Hematopoietic multipotent progenitor cell treated with erythropoietin and hydrocortisone succinate and interleukin-3 and kit ligand, for 17 days (in vitro differentiated cells): ENCODE measurements at regions not wholly inside any gene's neighbourhood (a gene's known extent, or its start where the extent isn't known, plus 50 kb on each side); places are given as distances from the start of the nearest gene placed in this dataset.
"Not testable (repeated sequence)": the region's sequence is repeated elsewhere in the genome, so short reads cannot be mapped to it uniquely, and the experiment has no call there.

Experiments used
- DNase-seq: peaks from one replicate; pipeline ENCODE4 v3.0.0-alpha.2; 2015; ENCODE audit warnings: low spot score

DNA sequence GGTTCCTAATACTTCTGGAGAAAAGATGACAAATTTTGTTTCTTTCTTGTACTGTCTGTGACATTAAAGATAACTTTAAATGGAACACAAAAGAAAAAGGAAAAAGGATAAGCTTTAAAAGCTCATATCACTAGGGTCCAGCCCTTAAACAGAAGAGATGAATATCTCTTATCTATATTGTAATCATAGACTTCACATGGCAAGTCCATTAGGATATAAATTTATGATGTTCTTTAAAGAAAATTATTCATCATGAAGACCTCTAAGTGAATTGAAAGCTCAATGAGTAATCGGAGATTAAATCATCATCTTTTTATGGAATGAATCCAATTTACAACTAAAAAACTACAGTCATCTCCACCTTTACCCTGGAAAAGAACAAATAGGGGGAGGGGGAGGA is 111.6 kb upstream of the SATB2 start:
- no peak for DNase-seq

DNA sequence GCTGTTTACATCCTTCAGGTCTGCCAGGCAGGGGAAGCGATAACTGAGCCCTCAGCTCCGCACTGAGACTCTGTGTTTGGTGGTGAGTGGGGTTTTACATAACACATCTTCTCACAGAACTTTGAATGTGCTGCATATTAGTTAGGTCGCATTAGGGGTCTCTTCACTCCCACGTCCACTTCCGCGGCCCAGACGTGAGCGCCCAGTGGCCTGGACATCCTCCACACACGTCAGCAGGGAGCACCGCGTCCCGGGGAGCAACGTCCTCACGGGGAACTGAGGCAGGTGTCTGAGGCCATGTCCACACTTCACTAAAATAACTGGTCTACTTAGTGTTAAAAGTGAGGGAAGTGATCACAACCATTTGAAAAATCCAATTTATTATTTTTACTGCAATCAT is 100.4 kb upstream of the SATB2 start:
- no peak for DNase-seq

DNA sequence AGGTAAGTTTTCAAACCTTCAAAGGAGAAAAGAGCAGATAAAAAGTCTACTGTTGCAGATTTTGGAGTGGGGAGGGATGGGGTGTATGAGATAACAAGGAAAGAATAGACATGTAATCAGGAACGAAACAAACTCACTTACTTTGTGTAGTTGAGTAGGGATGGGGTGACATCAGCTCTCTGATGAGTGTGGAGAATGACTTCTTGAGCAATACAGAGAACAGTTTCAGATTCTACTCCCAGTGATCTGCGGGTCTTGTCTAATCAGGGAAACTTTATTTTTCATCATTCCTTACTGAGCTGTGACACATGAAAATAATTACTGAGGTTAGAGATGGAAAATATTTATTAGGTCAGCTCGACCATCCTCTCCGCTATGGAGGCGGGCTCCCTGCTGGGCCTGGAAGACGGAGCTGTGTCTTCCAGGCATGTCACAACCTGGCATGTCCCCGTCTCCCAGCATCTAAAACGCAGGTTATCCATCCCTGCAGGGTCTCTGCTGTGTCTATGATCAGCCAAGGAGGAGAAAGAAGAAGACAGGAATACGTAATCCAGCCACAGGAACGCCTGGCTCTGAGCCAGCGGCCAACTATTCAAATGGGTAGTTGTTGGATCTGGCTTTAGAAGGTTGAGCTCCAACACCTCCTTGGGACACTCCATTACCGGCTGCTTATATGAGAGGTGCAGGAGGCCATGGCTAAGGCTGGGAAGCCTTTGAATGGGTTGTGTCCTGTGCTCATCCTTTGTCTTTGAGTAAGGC is 99.0 kb upstream of the SATB2 start:
- DNase-seq, result no peak

DNA sequence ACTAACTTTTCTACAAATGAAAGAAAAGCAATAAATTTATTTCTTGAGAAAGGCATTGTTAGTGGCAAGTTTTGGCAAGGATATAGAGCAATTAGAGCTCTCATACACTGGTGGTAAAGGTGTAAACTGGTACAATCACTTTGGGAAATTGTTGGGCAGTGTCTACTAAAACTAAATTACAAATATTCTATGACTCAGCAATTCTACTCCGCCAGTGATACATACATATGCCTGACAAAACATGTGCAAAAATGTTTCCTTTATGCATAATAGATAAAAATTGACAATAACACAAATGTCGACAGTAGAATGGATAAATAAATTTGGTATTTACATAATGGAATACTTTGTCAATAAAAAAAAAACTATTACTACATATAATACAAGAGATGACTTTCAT is 96.3 kb upstream of the SATB2 start:
- DNase-seq, result no peak

DNA sequence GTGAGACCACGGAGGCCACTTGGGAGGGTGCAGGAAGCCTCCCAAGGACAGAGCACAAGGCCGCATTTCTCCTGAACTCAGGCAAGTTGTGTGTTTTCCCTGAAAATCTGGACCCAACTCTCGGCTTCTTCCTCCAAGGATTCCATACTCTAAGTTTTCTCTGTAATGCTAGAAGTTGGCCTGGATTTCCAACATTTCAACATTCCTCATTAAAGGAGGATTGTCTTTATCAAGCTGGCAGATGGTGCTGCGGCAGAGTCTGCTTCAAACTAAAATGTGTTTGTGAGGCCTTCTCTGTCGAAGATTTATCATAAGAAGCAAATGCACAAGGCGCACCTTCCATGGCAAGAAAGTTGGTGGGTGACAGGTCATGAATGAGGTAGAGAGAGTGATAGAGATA is 94.4 kb upstream of the SATB2 start:
- DNase-seq, result no peak

DNA sequence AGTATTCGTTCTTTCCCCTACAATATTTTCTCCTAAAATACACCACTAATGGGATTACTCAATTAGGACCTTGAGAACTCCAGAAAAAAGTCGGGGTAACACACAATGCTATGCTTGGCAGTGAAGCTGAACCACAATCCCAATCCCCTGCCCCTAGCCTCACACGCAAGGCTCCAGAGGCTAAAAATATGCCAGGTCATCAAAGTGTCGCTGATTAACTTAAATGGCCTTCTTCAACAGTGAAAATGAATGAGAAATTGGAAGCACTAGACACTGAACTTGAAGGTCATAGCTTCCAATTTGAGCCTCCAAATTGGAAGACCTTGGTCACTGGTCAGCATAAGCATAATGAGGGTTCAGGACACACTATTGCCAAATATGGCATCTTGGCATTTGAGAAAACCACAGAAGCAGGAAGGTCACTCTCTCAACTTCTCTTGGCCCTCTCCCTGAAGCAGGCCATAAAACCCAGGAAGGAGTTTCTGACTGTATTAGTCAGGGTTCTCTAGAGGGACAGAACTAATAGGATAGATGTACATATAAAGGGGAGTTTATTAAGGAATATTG is 86.0 kb upstream of the SATB2 start:
- DNase-seq, result no peak

DNA sequence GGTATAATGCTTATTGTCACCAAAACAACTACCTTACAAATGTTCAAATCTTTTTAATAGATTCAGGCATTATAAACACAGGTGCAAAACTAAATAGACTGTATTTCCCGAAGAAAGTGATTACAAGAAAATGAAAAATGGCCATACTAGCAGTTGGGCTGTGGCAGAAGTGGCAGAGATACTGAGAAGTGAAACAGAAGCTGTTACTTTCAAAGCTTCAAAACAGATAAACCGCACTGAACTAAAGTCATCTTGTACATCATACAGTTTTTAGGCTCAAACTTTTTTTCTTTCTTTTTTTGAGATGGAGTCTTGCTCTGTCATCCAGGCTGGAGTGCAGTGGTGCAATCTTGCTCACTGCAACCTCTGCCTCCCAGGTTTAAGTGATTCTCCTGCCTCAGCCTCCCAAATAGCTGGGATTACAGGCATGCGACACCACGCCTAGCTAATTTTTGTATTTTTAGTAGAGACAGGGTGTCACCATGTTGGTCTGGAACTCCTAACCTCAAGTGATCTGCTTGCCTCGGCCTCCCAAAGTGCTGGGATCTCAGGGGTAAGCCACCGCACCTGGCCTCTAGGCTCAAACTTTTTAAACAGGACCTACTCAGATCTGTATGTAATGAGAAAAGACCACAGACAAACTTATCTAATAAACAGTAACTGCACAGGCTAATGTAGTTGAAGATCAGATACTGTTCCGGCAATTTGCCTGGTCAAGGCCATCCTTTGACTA is 77.9 kb upstream of the SATB2 start:
- DNase-seq, result no peak

DNA sequence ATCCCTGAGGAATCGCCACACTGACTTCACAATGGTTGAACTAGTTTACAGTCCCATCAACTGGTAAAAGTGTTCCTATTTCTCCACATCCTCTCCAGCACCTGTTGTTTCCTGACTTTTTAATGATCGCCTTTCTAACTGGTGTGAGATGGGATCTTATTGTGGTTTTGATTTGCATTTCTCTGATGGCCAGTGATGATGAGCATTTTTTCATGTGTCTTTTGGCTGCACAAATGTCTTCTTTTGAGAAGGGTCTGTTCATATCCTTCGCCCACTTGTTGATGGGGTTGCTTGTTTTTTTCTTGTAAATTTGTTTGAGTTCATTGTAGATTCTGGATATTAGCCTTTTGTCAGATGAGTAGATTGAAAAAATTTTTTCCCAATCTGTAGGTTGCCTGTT is 76.1 kb upstream of the SATB2 start:
- DNase-seq, result not testable (repeated sequence)

DNA sequence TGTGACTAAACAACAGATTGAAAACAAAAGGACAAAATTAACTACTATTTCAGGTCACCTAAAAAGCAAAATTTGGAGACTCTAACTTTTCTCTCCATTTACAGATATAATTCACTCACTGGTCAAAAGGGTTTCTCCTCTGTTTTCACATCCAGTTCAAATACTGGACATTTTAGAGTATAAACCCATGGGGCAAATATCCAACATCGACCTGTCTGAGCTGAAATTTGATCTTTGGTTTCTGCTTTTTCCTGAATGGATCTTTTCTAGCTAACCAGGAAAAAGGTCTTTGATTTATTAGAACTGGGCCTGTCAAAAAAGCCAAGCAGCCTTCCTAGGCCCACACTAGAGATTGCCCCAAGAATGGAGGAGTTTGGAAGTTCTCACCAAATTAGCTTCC is 69.3 kb upstream of the SATB2 start:
- DNase-seq, result no peak

DNA sequence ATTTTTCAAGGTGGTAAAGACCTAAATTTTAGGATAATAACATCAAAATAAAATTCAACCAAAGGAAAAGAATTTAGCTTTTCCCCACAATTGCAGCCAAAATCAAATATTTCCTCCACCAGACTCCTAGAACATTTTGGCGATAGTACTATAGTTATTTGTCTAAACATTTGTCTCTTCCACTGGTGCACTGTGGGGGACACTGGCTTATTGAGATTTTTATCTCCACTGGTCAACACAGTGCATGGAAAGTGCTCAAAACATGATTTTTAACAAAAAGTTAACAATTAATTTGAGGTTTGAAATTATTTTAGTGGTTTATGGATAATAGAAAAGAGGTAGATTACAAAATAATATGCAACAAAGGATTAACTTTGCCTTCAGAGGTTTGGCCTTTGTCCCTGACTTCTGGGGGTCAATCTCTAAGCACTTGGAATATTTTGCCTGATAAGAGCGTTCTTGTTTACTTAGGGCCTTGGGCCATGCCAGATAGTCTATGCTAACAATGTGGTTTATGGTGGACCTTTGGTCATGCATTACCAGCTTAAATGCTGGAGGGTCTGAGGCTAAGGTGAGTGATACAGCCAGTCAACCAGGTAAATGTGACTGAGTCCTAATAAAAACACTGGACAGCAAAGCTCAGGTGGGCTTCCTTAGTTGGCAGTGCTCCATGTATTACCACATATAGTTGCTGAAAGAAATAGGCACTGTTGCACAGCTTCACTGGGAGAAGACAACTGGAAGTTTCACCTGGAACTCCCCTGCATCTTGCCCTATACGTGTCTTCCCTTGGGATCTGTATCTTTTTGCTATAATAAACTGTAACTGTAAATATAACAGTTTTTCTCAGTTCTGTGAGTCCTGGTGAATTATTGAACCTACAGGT is 67.2 kb upstream of the SATB2 start:
- no peak for DNase-seq

DNA sequence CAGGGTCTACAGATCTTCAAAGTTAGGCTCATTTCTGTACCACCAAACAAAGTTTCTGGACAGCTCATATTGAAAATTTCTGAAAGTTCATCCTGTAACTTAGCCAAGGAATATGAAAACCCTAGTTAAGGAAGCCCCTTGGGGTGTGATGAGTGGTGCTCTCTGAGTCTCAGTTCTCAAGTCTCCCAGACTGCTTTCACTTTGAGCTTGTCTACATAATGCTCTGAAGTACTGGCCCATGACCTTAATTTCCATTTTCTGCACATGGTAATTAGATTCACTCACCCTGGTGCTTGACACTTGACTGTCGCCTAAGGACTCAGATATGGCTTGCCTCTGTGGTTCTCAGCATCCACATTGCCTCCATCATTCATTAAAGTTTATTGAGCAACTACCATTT is 51.7 kb upstream of the SATB2 start:
- DNase-seq, result no peak
